GM12872 (cell line): ENCODE measurements at regions not wholly inside any gene's neighbourhood (a gene's known extent, or its start where the extent isn't known, plus 50 kb on each side); places are given as distances from the start of the nearest gene placed in this dataset.

Source experiments
- CTCF ChIP-seq: IDR thresholded peaks from 3 replicates; pipeline ENCODE4 v1.5.1; 2011; ENCODE audit warnings: low read depth, mild to moderate bottlenecking, low read length, moderate library complexity; ENCODE audit not compliant: insufficient read depth

GRCh38 chr14:101234999-101235334 is 326.3 kb upstream of the DIO3 start:
- no peak for TF ChIP-seq CTCF

- TF ChIP-seq CTCF, result peak; percentile 39
These were observed 325.8 kb upstream of the DIO3 start for GRCh38 chr14:101235335-101236103.

- no peak for TF ChIP-seq CTCF
These were observed 324.6 kb upstream of the DIO3 start for GRCh38 chr14:101236496-101237251.

- TF ChIP-seq CTCF, result no peak
These were observed 324.1 kb upstream of the DIO3 start for GRCh38 chr14:101237252-101237616.

- TF ChIP-seq CTCF, result no peak
These were observed 322.2 kb upstream of the DIO3 start for GRCh38 chr14:101239065-101239464.

- TF ChIP-seq CTCF, result no peak
These were observed 320.1 kb upstream of the DIO3 start for GRCh38 chr14:101241147-101241546.

GRCh38 chr14:101241807-101242278 is 319.5 kb upstream of the DIO3 start:
- no peak for TF ChIP-seq CTCF
